ENCODE measurements at regions not wholly inside any gene's neighbourhood (a gene's known extent, or its start where the extent isn't known, plus 50 kb on each side); places are given as distances from the start of the nearest gene placed in this dataset.

GRCh38 chr3:45330510-45331295 lies 57.7 kb upstream of the LARS2 start:
- DNase-seq, result no peak

DNA sequence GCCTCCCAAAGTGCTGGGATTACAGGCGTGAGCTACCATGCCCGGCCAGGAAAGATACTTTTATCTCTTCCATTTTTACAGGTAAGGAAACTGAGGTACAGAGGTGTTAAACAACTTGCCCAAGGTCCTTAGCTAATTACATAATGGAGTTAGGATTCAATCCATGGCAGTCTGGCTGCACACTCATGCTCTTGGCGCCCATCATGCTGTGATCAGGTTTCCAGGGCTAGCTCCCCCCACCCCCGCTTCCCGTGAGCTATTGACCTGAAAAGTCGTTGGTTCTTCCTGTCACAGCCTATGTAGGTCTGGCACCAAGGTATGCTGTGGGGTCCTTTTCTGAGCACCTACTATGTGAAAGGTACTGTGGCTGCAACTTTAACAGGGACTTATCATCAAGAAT lies 55.9 kb upstream of the LARS2 start:
- DNase-seq, result no peak

- DNase-seq, result no peak
Measured at GRCh38 chr3:45332901-45333407, 55.4 kb upstream of the LARS2 start.

DNA sequence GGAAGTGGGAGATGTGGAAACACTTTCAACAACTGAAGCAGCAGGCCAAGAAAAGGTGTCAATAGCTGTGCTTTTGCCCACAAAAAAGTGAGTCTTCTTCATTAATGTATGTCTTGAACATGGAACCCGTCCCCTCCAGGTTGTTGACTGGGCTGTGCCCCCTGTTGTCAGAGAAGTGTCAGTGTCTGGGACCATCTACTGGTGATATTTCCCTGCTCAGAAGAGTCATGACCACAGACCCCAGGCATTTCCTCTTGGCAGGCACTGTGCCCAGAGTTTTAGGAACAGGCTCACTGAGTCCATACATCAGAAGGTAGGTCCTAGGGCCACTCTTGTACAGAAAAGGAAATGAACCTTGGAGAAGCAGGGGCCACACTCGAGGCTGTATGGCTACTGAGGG lies 54.8 kb upstream of the LARS2 start:
- peak; percentile 63 for DNase-seq

GRCh38 chr3:45337839-45338470 lies 50.4 kb upstream of the LARS2 start:
- no peak for DNase-seq
